ENCODE measurements at regions not wholly inside any gene's neighbourhood (a gene's known extent, or its start where the extent isn't known, plus 50 kb on each side); places are given as distances from the start of the nearest gene placed in this dataset.

DNA sequence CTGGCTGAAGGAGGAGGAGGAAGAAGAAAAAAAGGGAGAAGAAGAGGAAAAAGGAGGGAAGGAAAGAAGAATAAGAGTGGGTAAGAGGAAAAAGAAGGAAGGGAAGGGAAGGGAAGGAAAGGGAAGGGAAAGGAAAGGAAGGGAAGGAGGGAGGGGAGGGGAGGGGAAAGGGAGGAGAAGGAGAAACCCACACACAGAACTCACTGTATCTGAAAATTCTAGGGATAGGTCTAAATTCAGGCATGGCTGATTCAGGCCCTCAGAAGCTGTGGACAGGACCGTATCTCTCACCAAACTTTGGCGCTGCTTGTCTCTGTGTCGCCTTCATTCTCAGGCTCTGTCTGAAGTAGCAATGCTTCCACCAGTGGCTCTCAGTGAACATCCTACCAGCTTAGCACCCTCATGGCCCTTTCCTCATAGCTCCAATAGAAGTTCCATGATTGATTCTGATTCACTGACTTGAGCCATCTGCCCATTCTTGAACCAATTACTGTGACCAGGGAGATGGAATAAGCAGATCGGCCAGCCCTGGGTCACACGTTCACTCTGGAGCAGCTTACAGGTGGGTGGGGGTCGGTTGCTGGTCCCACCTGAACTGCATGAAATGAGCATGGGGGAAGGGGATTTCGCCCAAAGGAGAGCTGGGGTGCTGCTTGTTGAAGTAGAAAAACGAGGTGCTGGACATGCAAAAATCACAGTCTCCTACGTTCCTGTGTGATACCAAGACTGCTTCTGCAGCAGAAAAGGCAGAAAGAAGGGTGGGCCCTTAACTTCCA lies 59.7 kb downstream of the TTC32 start:
- H3K79me1 ChIP-seq (ENCODE audit: insufficient read depth, low read depth, low read length, poor library complexity, severe bottlenecking) = no peaks in the 10 kb centered on the region
- H4K8ac ChIP-seq (replicated peaks; ENCODE audit: insufficient read length, low read depth, low read length) = no peak overlapping the region
- H2BK20ac ChIP-seq (ENCODE audit: low read depth, low read length, poor library complexity, severe bottlenecking) = no peak overlapping the region
- no peak overlapping the region for H2BK15ac ChIP-seq (ENCODE audit: low read depth, low read length)
- DNase-seq = no peak
- H3K4me2 ChIP-seq (ENCODE audit: insufficient read depth, insufficient read length, low read length) = no peak overlapping the region
- no peak overlapping the region for H3K23ac ChIP-seq (ENCODE audit: insufficient read length, low read depth, low read length)
- H3K14ac ChIP-seq (ENCODE audit: insufficient read depth, low read length) = no peak overlapping the region
- no peak overlapping the region for H3K18ac ChIP-seq (ENCODE audit: insufficient read length, low read depth, low read length)
- no peak overlapping the region for H3K56ac ChIP-seq (ENCODE audit: insufficient read length, low read depth, low read length)
- no peaks in the 10 kb centered on the region for H4K20me1 ChIP-seq (ENCODE audit: control insufficient read depth, insufficient read depth, insufficient read length)
- H3K27ac ChIP-seq (ENCODE audit: insufficient read length, low read depth, low read length) = no peak overlapping the region
- H2AK5ac ChIP-seq (ENCODE audit: insufficient read length, low read length) = no peak overlapping the region
- no peak overlapping the region for H4K91ac ChIP-seq (ENCODE audit: insufficient read length, low read depth, low read length)
- H3K4me1 ChIP-seq (ENCODE audit: insufficient read depth, low read length) = no peaks in the 10 kb centered on the region
- H3K9me3 ChIP-seq (ENCODE audit: control insufficient read depth, low read depth, low read length) = no peaks in the 10 kb centered on the region
- Mint-ChIP-seq H3K27me3 (ENCODE audit: low read depth) (peaks cover 24% of the 10 kb centered on the region), H3K4me1 (no peaks in the 10 kb centered on the region), H3K36me3 (ENCODE audit: insufficient read depth in 1 of 3, low read depth in 3 of 3) (no peaks in the 10 kb centered on the region), H3K9me3 (peaks cover 0 to 5% of the 10 kb centered on the region in 2 experiments; a peak in 1 of 5 replicates), H3K27ac (no peak overlapping the region), H3K4me3 (no peak overlapping the region)
- H2BK5ac ChIP-seq (ENCODE audit: insufficient read length, low read length) = no peak overlapping the region
- H2BK120ac ChIP-seq (ENCODE audit: low read depth, low read length, poor library complexity, severe bottlenecking) = no peak overlapping the region
- H2AFZ ChIP-seq (ENCODE audit: low read length) = no peak overlapping the region
- H3K79me2 ChIP-seq (ENCODE audit: insufficient read depth, low read length) = no peaks in the 10 kb centered on the region
- no peak overlapping the region for H3K4ac ChIP-seq (ENCODE audit: low read depth, low read length)
- no peak overlapping the region for H3T11ph ChIP-seq (ENCODE audit: low read length)
- H4K5ac ChIP-seq (ENCODE audit: insufficient read length, low read depth, low read length) = no peak overlapping the region
- no peak overlapping the region for H2BK12ac ChIP-seq (ENCODE audit: insufficient read length, low read depth, low read length)
- no CpG with 5 or more reads among the region's 9 CpGs for WGBS (ENCODE audit: extremely low coverage, insufficient read length, low lambda C conversion rate)
- no peaks in the 10 kb centered on the region for H3K27me3 ChIP-seq (ENCODE audit: insufficient read depth, low read length)
- no peak overlapping the region for H3K9ac ChIP-seq (ENCODE audit: extremely low read depth, insufficient read length, low read length)
- no peaks in the 10 kb centered on the region for H3K23me2 ChIP-seq (ENCODE audit: insufficient read length, low read depth, low read length, poor library complexity, severe bottlenecking)
- TF ChIP-seq, protein P1, sequence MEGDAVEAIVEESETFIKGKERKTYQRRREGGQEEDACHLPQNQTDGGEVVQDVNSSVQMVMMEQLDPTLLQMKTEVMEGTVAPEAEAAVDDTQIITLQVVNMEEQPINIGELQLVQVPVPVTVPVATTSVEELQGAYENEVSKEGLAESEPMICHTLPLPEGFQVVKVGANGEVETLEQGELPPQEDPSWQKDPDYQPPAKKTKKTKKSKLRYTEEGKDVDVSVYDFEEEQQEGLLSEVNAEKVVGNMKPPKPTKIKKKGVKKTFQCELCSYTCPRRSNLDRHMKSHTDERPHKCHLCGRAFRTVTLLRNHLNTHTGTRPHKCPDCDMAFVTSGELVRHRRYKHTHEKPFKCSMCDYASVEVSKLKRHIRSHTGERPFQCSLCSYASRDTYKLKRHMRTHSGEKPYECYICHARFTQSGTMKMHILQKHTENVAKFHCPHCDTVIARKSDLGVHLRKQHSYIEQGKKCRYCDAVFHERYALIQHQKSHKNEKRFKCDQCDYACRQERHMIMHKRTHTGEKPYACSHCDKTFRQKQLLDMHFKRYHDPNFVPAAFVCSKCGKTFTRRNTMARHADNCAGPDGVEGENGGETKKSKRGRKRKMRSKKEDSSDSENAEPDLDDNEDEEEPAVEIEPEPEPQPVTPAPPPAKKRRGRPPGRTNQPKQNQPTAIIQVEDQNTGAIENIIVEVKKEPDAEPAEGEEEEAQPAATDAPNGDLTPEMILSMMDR (conservative IDR thresholded peaks at IDR 0.05) = no peak

Measured in H9 (cell line).